ENCODE measurements at regions not wholly inside any gene's neighbourhood (a gene's known extent, or its start where the extent isn't known, plus 50 kb on each side); places are given as distances from the start of the nearest gene placed in this dataset.

GRCh38 chr2:22530131-22530530 is 854.8 kb upstream of the KLHL29 start:
- intact Hi-C loops (cut with DNase I): no loop called here

GRCh38 chr2:22536133-22536532 is 848.8 kb upstream of the KLHL29 start:
- no peaks in the 10 kb centered on the region for H3K4me1 ChIP-seq
- H3K4me3 ChIP-seq: no peak overlapping the region
- ATAC-seq (no peak), DNase-seq (no peak)
- no peak overlapping the region for H3K27ac ChIP-seq
- H3K27me3 ChIP-seq: no peaks in the 10 kb centered on the region
- no peaks in the 10 kb centered on the region for H3K36me3 ChIP-seq
- no peak for TF ChIP-seq CTCF (IDR thresholded peaks at IDR 0.05)
- H3K9me3 ChIP-seq: no peaks in the 10 kb centered on the region
- intact Hi-C loops (cut with DNase I): no loop called here

More at GRCh38 chr2:22530131-22530530, 854.8 kb upstream of the KLHL29 start:
- Histone ChIP-seq H3K4me3 (no peak overlapping the region), H3K4me1 (no peaks in the 10 kb centered on the region), H3K27me3 (no peaks in the 10 kb centered on the region), H3K36me3 (no peaks in the 10 kb centered on the region), H3K27ac (no peak overlapping the region), H3K9me3 (peaks cover 0 to 4% of the 10 kb centered on the region in 2 donors)
- no peak for ATAC-seq
- TF ChIP-seq CTCF (IDR thresholded peaks at IDR 0.05): no peak
- DNase-seq: no peak

- no peak for ATAC-seq
Observed at GRCh38 chr2:22554453-22554852, 830.5 kb upstream of the KLHL29 start.

GRCh38 chr2:22557406-22557805 is 827.6 kb upstream of the KLHL29 start:
- Histone ChIP-seq H3K9me3 (no peaks in the 10 kb centered on the region), H3K4me3 (no peak overlapping the region), H3K4me1 (no peaks in the 10 kb centered on the region), H3K27ac (no peak overlapping the region), H3K27me3 (no peaks in the 10 kb centered on the region), H3K36me3 (no peaks in the 10 kb centered on the region)
- intact Hi-C loops (cut with DNase I): no loop called here
- DNase-seq (no peak), ATAC-seq (no peak)
- TF ChIP-seq CTCF (IDR thresholded peaks at IDR 0.05): no peak

More at GRCh38 chr2:22554453-22554852, 830.5 kb upstream of the KLHL29 start:
- H3K27me3 ChIP-seq: no peaks in the 10 kb centered on the region
- TF ChIP-seq CTCF (IDR thresholded peaks at IDR 0.05): no peak
- H3K4me1 ChIP-seq: no peaks in the 10 kb centered on the region
- no peaks in the 10 kb centered on the region for H3K36me3 ChIP-seq
- no peak overlapping the region for H3K4me3 ChIP-seq
- intact Hi-C loops (cut with DNase I): no loop called here
- H3K9me3 ChIP-seq: no peaks in the 10 kb centered on the region
- H3K27ac ChIP-seq: no peak overlapping the region
- no peak for DNase-seq

- TF ChIP-seq CTCF (IDR thresholded peaks at IDR 0.05): no peak
- Histone ChIP-seq H3K27me3 (no peaks in the 10 kb centered on the region), H3K36me3 (no peaks in the 10 kb centered on the region), H3K4me1 (no peaks in the 10 kb centered on the region), H3K27ac (no peak overlapping the region), H3K4me3 (no peak overlapping the region), H3K9me3 (no peaks in the 10 kb centered on the region)
- DNase-seq: no peak
- intact Hi-C loops (cut with DNase I): no loop called here
- no peak for ATAC-seq
Observed at GRCh38 chr2:22560021-22560420, 825.0 kb upstream of the KLHL29 start.
